ENCODE measurements at regions not wholly inside any gene's neighbourhood (a gene's known extent, or its start where the extent isn't known, plus 50 kb on each side); places are given as distances from the start of the nearest gene placed in this dataset.
"Not testable (repeated sequence)": the region's sequence is repeated elsewhere in the genome, so short reads cannot be mapped to it uniquely, and the experiment has no call there.

GRCh38 chr2:122543815-122544214, 788.4 kb downstream of the TSN start:
- H3K4me3 ChIP-seq (ENCODE audit: low read length): no peak overlapping the region

GRCh38 chr2:122545821-122546220, 790.4 kb downstream of the TSN start:
- no peak for TF ChIP-seq ZNF274 (IDR thresholded peaks at IDR 0.05; ENCODE audit: low read depth, low read length)
- H3K4me3 ChIP-seq (ENCODE audit: low read length): no peak overlapping the region

More at GRCh38 chr2:122543815-122544214, 788.4 kb downstream of the TSN start:
- no peak for TF ChIP-seq ZNF274 (IDR thresholded peaks at IDR 0.05; ENCODE audit: low read depth, low read length)

DNA sequence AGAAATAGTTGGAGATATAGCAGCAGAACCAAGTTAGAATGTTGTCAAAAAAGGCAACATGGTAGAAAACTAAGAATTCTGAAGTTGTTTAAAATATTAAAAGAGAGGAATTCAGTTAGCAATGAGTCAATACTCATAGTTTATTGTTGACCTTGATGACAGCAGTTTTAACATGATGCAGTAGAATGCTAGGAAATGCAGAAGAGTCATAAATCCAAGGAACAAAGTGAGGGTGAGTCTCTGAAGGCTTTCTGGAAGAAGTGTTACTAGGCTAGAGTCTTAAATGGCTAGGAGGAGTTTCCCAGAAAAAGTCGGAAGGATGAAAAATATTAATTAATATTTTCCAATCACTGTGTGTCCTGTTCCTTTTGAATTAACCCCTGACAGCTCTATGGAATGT, 807.3 kb downstream of the TSN start:
- no peak for TF ChIP-seq ZNF274 (IDR thresholded peaks at IDR 0.05; ENCODE audit: low read depth, low read length)
- H3K4me3 ChIP-seq (ENCODE audit: low read length): no peak overlapping the region

GRCh38 chr2:122563781-122564180, 808.3 kb downstream of the TSN start:
- no peak for TF ChIP-seq ZNF274 (IDR thresholded peaks at IDR 0.05; ENCODE audit: low read depth, low read length)
- no peak overlapping the region for H3K4me3 ChIP-seq (ENCODE audit: low read length)

DNA sequence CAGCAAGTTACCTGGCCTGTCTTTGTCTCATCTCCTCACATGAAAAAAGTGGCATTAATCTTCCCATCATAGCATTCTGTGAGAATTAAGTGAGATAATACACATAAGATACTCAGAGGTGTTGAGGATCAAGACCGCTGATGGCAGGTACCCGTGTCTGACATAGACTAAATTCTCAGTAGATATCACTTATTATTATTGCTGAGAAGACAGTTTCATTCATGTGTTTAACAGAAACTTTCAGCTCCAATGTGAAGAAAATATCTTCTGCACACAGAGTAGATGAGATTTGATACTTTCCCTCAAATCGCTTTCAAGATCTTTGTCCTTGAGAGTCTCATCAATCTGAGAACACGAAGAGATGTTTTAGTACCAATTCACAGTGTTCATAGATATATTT, 809.4 kb downstream of the TSN start:
- no peak overlapping the region for H3K4me3 ChIP-seq (ENCODE audit: low read length)
- TF ChIP-seq ZNF274 (IDR thresholded peaks at IDR 0.05; ENCODE audit: low read depth, low read length): no peak

DNA sequence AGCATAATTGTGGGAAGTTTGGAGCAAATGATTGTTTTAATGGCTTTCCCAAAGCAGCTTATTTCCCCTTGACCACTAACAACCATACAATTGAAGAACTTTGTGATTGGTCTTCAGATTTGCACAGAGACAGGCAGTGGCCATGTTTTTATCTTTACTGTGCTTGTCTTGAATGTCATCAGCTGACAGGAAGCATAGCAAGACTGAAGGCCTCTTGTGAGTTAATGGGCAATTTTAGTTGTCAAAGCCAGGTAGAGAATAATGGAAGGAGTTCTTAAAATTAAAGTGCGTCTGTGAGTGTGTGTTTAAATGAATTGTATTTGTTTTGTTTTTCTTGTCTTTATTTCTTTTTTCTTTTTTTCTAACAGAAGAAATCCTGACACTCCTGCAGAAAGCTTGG, 809.9 kb downstream of the TSN start:
- TF ChIP-seq ZNF274 (IDR thresholded peaks at IDR 0.05; ENCODE audit: low read depth, low read length): no peak
- H3K4me3 ChIP-seq (ENCODE audit: low read length): no peak overlapping the region

DNA sequence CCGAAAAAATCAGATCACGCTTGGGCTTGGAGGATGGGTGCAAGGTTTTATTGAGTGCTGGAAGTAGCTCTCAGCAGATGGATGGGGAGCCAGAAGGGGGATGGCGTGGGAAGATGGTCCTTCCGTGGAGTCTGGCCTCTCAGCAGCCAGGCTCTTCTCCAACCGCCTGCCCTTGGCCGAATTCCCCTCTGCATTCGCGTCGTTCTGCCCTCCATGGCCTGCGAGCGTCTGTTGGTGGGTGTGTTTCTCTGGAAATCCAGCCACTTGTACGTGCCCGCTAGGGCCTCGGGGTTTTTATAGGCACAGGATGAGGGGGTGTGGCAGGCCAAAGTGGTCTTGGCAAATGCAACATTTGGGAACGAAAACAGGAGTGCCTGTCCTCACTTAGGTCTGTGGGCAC, 815.2 kb downstream of the TSN start:
- no peak for TF ChIP-seq ZNF274 (IDR thresholded peaks at IDR 0.05; ENCODE audit: low read depth, low read length)
- no peak overlapping the region for H3K4me3 ChIP-seq (ENCODE audit: low read length)

- not testable (repeated sequence) for H3K4me3 ChIP-seq (ENCODE audit: low read length)
Measured at GRCh38 chr2:122571471-122571870, 816.0 kb downstream of the TSN start.

DNA sequence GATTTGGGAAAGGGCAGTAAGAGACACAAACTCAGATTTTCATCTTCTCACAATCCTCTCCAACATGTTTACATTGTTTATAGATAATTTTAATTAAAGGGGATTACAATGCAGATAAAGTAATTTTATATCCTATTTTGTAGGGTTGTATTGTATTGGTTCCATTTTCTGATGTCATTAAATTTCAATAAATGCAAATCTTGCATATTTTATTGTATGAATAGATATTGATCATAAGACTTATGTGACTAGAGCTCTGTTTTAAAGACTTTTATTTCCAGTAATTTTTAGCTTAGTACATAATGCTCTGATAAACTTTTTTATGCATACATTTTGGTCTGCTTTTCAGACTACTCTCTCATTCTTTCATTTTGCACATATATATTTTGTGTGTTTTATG, 819.6 kb downstream of the TSN start:
- H3K4me3 ChIP-seq (ENCODE audit: low read length): no peak overlapping the region
- TF ChIP-seq ZNF274 (IDR thresholded peaks at IDR 0.05; ENCODE audit: low read depth, low read length): no peak

GRCh38 chr2:122583159-122583917, 827.9 kb downstream of the TSN start:
- TF ChIP-seq ZNF274 (IDR thresholded peaks at IDR 0.05; ENCODE audit: low read depth, low read length): no peak
- H3K4me3 ChIP-seq (ENCODE audit: low read length): no peak overlapping the region

DNA sequence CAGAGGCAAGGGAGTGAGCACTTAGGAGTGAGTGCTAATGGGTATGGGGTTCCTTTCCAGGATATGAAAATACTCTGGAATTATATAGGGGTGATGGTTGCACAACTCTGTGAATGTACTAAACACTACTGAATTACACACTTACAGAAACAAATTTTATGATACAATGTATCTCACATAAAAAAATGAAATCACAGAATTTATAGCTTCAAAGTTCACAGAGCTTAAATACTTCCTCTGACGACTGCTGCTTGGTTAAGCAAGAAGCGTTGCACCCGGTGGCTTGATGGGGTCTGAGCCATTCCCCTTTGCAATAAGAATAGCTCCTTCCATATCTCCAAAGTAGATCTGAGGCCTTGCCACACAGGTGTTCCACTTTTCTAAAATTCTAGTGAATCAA, 835.1 kb downstream of the TSN start:
- no peak overlapping the region for H3K4me3 ChIP-seq (ENCODE audit: low read length)
- TF ChIP-seq ZNF274 (IDR thresholded peaks at IDR 0.05; ENCODE audit: low read depth, low read length): no peak

GRCh38 chr2:122595065-122595464, 839.6 kb downstream of the TSN start:
- TF ChIP-seq ZNF274 (IDR thresholded peaks at IDR 0.05; ENCODE audit: low read depth, low read length): no peak
- H3K4me3 ChIP-seq (ENCODE audit: low read length): no peak overlapping the region

GRCh38 chr2:122596598-122596997, 841.1 kb downstream of the TSN start:
- TF ChIP-seq ZNF274 (IDR thresholded peaks at IDR 0.05; ENCODE audit: low read depth, low read length): no peak
- no peak overlapping the region for H3K4me3 ChIP-seq (ENCODE audit: low read length)

GRCh38 chr2:122598784-122599183, 843.3 kb downstream of the TSN start:
- TF ChIP-seq ZNF274 (IDR thresholded peaks at IDR 0.05; ENCODE audit: low read depth, low read length): no peak
- H3K4me3 ChIP-seq (ENCODE audit: low read length): no peak overlapping the region

- no peak overlapping the region for H3K4me3 ChIP-seq (ENCODE audit: low read length)
- no peak for TF ChIP-seq ZNF274 (IDR thresholded peaks at IDR 0.05; ENCODE audit: low read depth, low read length)
Measured at GRCh38 chr2:122610948-122611609, 855.6 kb downstream of the TSN start.
